Thyroid gland (tissue), 4 donors: ENCODE measurements at regions not wholly inside any gene's neighbourhood (a gene's known extent, or its start where the extent isn't known, plus 50 kb on each side); places are given as distances from the start of the nearest gene placed in this dataset.

Experiments used
- DNase-seq, 2 donors: peaks; one replicate each; pipeline ENCODE4 v3.0.0-alpha.2; 2019
- H3K27ac ChIP-seq, 3 donors: fragments of 200-600 bp; sonication (generic); 1 replicate in 2 of 3; 2 replicates in 1 of 3; pipeline ENCODE4 v1.5.1; 2016 to 2019; ENCODE audit warnings: mild to moderate bottlenecking in 1 of 3, moderate library complexity in 1 of 3
- H3K27me3 ChIP-seq: fragments of 200-600 bp; sonication (generic); one replicate; pipeline ENCODE4 v1.5.1; 2019
- H3K36me3 ChIP-seq, 2 donors: fragments of 200-600 bp; sonication (generic); one replicate each; pipeline ENCODE4 v1.5.1; 2016 to 2019
- H3K4me1 ChIP-seq, 2 donors: fragments of 200-600 bp; sonication (generic); one replicate each; pipeline ENCODE4 v1.5.1; 2017 to 2019
- H3K4me3 ChIP-seq, 3 donors: fragments of 200-600 bp; sonication (generic); replicated peaks in 1 of 3; 1 replicate in 2 of 3; 2 replicates in 1 of 3; pipeline ENCODE4 v1.5.1; 2016; ENCODE audit warnings: mild to moderate bottlenecking in 1 of 3
- H3K9me3 ChIP-seq: fragments of 200-600 bp; sonication (generic); one replicate; pipeline ENCODE4 v1.5.1; 2017
- POLR2A ChIP-seq, 2 donors: fragments of 450-650 bp; IDR thresholded peaks; one replicate each; pipeline ENCODE4 v1.6.1; 2017; ENCODE audit warnings: antibody characterized with exemption in 2 of 2, mild to moderate bottlenecking in 2 of 2, moderate library complexity in 1 of 2
- WGBS, 2 donors: methylation state at CpG; one replicate each; pipeline ENCODE4 v1.1.5; 2017; 5-methylcytosine and 5-hydroxymethylcytosine counted together
- intact Hi-C: fragments of 100-400 bp; cut with DNase I; formaldehyde crosslinking; loops from one replicate; pipeline ENCODE4 v1.15.1; 2023
- TF ChIP-seq, protein P1 (sequence below), 6 experiments: fragments of 200-600 bp in 3 of 6; fragments of 450-650 bp in 3 of 6; sonication (generic) in 3 of 6; IDR thresholded peaks; one replicate each; pipeline ENCODE4 v1.5.1; 2016 to 2019; ENCODE audit warnings: antibody characterized with exemption in 6 of 6, mild to moderate bottlenecking in 2 of 6, inconsistent platforms in 1 of 6, moderate library complexity in 1 of 6

DNA sequence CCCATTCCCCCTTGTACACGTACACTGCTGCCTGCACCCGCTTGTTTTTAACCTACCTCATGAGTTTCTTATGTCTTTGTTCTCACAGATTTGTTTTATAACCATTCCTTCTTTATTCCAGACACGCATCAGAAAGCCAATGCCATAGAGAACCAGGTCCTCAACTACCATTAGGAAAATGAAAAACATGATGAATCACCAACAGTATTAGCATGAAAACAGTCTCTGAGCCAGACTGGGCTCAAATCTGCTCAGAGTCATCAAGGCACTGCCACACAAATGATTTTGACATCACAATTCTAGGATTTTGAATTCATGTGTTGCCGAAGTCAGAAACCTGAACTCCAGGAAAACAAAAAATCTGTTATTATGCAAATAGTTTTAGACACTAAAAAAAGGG is 394.1 kb upstream of the GRIA1 start:
- intact Hi-C loops, result no loop called here
- Histone ChIP-seq H3K4me3 (no peak overlapping the region), H3K36me3 (no peaks in the 10 kb centered on the region), H3K27me3 (no peaks in the 10 kb centered on the region), H3K27ac (no peak overlapping the region), H3K9me3 (no peaks in the 10 kb centered on the region), H3K4me1 (no peaks in the 10 kb centered on the region)
- TF ChIP-seq, protein P1, sequence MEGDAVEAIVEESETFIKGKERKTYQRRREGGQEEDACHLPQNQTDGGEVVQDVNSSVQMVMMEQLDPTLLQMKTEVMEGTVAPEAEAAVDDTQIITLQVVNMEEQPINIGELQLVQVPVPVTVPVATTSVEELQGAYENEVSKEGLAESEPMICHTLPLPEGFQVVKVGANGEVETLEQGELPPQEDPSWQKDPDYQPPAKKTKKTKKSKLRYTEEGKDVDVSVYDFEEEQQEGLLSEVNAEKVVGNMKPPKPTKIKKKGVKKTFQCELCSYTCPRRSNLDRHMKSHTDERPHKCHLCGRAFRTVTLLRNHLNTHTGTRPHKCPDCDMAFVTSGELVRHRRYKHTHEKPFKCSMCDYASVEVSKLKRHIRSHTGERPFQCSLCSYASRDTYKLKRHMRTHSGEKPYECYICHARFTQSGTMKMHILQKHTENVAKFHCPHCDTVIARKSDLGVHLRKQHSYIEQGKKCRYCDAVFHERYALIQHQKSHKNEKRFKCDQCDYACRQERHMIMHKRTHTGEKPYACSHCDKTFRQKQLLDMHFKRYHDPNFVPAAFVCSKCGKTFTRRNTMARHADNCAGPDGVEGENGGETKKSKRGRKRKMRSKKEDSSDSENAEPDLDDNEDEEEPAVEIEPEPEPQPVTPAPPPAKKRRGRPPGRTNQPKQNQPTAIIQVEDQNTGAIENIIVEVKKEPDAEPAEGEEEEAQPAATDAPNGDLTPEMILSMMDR (IDR thresholded peaks at IDR 0.05), result no peak
- no peak for TF ChIP-seq POLR2A (IDR thresholded peaks at IDR 0.05)
- WGBS, 2 donors, result 86 to 91% methylated on average over 4 of the region's 4 CpGs
- no peak for DNase-seq

- intact Hi-C loops, result no loop called here
- Histone ChIP-seq H3K4me1 (no peaks in the 10 kb centered on the region), H3K27ac (no peak overlapping the region), H3K36me3 (no peaks in the 10 kb centered on the region), H3K27me3 (no peaks in the 10 kb centered on the region), H3K9me3 (no peaks in the 10 kb centered on the region), H3K4me3 (no peak overlapping the region)
- TF ChIP-seq, protein P1 (IDR thresholded peaks at IDR 0.05), result no peak
- no peak for TF ChIP-seq POLR2A (IDR thresholded peaks at IDR 0.05)
- WGBS, 2 donors, result 41 to 67% methylated on average over 1 of the region's 1 CpG
- no peak for DNase-seq
Observed at GRCh38 chr5:153099328-153099727, 391.1 kb upstream of the GRIA1 start.

DNA sequence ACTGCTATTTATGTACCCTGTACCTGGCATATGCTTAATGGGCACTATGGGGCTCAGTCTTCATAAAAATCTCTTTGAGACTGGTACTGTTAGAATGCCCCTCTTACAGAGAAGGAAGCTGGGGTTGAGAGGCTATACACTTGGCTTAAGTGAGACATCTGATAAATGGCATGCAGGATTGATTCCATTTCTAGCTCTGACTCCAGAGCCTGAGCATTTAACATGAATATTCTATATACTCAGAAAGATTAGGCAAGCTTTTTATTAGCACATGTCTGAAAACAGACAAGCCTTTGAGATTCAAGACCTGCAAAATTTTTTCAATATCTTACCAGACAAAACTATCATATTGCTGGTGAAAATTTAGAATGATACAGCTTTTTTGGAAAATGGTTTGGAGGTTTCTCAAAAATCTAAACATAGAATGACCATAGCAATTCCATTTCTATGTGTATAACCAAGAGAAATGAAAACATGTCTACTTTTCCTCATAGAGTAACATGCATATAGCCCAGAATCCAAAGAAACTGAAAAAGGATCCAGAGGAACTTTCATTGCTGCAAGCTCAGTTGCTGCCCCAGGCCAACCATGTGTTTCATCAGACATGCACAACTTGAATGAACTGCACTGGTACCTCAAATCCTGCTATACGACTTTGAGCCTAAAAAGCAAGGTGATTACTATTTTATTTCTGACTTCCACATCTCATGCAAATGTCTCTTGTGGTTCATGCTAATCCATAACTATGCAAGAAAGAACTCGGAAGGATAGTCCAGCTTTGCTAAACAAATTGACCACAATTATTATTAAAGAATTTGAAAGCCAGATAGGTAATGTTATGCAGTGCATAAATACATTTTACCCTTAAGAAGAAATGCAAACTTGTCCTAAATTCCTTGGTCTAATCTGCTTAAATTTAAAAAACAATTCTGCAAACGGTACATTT is 389.0 kb upstream of the GRIA1 start:
- no peaks in the 10 kb centered on the region for H3K36me3 ChIP-seq
- no peak overlapping the region for H3K27ac ChIP-seq
- H3K4me3 ChIP-seq, result no peak overlapping the region
- TF ChIP-seq, protein P1 (IDR thresholded peaks at IDR 0.05), result no peak
- TF ChIP-seq POLR2A (IDR thresholded peaks at IDR 0.05), result no peak
- DNase-seq, result no peak
- H3K4me1 ChIP-seq, result no peaks in the 10 kb centered on the region
- H3K27me3 ChIP-seq, result no peaks in the 10 kb centered on the region
- intact Hi-C loops, result no loop called here
- 73 to 78% methylated on average over 3 of the region's 3 CpGs for WGBS, 2 donors
- H3K9me3 ChIP-seq, result no peaks in the 10 kb centered on the region

GRCh38 chr5:153116916-153117315 is 373.6 kb upstream of the GRIA1 start:
- Histone ChIP-seq H3K4me3 (no peak overlapping the region), H3K9me3 (no peaks in the 10 kb centered on the region), H3K27ac (no peak overlapping the region), H3K36me3 (no peaks in the 10 kb centered on the region), H3K4me1 (no peaks in the 10 kb centered on the region), H3K27me3 (no peaks in the 10 kb centered on the region)
- DNase-seq, result no peak
- TF ChIP-seq, protein P1 (IDR thresholded peaks at IDR 0.05), result no peak
- no peak for TF ChIP-seq POLR2A (IDR thresholded peaks at IDR 0.05)
- intact Hi-C loops, result no loop called here
- 72 to 81% methylated on average over 1 of the region's 1 CpG for WGBS, 2 donors

DNA sequence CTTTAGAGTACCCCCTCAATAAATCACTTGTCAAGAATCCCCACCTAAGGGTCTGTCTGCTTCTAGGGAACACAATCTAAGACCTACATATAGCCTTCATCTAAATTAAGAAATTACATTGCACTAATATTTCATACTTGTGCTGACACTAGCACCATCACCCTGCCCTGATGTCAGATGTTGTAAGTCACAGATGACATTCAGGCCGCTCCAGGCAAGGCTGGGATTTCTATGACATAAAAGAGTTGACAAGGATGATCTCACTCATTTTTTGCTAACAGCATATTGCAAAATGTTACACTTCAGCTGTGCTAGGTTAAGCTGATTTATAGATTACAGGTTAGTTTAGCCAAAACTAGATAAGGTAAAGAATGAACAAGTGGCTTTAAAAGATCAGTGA is 372.5 kb upstream of the GRIA1 start:
- Histone ChIP-seq H3K27ac (no peak overlapping the region), H3K9me3 (no peaks in the 10 kb centered on the region), H3K4me1 (no peaks in the 10 kb centered on the region), H3K4me3 (no peak overlapping the region), H3K27me3 (no peaks in the 10 kb centered on the region), H3K36me3 (no peaks in the 10 kb centered on the region)
- intact Hi-C loops, result no loop called here
- WGBS, 2 donors, result 93 to 94% methylated on average over 1 of the region's 1 CpG
- DNase-seq, result no peak
- no peak for TF ChIP-seq POLR2A (IDR thresholded peaks at IDR 0.05)
- TF ChIP-seq, protein P1 (IDR thresholded peaks at IDR 0.05), result no peak
